ENCODE measurements at regions not wholly inside any gene's neighbourhood (a gene's known extent, or its start where the extent isn't known, plus 50 kb on each side); places are given as distances from the start of the nearest gene placed in this dataset.

DNA sequence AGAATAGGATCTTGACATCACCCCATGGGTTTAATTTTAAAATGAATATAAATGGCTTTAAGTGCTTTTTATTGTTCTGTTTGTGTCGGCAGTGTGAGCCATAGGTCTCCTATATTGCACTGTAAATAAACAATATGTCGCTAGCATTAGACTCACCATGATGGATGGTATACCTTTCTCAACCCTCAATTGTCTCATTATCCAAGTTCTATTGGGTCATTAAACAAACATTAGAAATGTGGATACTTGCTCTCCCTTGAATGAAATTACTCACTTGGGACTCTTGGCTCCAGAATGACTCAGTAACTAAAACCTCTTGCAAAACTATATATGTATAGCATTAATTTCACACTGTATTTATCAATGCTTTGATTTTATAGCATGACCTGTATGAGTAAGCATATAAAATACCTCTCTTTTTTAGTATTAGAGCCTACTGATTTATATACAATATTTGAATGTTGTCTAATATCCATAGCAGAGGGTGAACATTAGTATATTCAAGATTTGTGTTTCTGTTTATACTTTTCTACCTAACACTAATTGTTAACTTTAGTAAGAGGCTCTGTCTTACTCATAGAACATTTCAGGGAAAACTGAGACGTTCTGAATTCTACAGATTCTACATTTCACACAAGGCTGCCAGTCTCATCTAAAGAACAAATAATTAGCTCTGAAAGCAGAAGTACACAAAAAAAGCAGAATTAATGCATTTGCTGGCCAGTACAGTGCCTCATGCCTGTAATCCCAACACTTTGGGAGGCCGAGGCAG lies 303.8 kb upstream of the PRR16 start (continued):
- TF ChIP-seq, protein P1, sequence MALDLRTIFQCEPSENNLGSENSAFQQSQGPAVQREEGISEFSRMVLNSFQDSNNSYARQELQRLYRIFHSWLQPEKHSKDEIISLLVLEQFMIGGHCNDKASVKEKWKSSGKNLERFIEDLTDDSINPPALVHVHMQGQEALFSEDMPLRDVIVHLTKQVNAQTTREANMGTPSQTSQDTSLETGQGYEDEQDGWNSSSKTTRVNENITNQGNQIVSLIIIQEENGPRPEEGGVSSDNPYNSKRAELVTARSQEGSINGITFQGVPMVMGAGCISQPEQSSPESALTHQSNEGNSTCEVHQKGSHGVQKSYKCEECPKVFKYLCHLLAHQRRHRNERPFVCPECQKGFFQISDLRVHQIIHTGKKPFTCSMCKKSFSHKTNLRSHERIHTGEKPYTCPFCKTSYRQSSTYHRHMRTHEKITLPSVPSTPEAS (tag by site-specific recombination; IDR thresholded peaks at IDR 0.05), result no peak
- TF ChIP-seq ZBTB6 (tag by site-specific recombination; IDR thresholded peaks at IDR 0.05), result no peak
- TF ChIP-seq ZNF223 (tag by site-specific recombination; IDR thresholded peaks at IDR 0.05), result no peak
- no peak for TF ChIP-seq ZNF239 (tag by site-specific recombination; IDR thresholded peaks at IDR 0.05)
- peak; percentile 58; the same call in 1 of the 2 replicates for TF ChIP-seq ZNF629 (tag by site-specific recombination; IDR thresholded peaks at IDR 0.05)
- TF ChIP-seq ZNF366 (tag by site-specific recombination; conservative IDR thresholded peaks at IDR 0.05), result peak; percentile 62
- no peak for TF ChIP-seq ZNF211 (tag by site-specific recombination; IDR thresholded peaks at IDR 0.05; ENCODE audit: low read depth)
- no peak for TF ChIP-seq ZNF548 (tag by site-specific recombination; IDR thresholded peaks at IDR 0.05)
- TF ChIP-seq, protein P2, sequence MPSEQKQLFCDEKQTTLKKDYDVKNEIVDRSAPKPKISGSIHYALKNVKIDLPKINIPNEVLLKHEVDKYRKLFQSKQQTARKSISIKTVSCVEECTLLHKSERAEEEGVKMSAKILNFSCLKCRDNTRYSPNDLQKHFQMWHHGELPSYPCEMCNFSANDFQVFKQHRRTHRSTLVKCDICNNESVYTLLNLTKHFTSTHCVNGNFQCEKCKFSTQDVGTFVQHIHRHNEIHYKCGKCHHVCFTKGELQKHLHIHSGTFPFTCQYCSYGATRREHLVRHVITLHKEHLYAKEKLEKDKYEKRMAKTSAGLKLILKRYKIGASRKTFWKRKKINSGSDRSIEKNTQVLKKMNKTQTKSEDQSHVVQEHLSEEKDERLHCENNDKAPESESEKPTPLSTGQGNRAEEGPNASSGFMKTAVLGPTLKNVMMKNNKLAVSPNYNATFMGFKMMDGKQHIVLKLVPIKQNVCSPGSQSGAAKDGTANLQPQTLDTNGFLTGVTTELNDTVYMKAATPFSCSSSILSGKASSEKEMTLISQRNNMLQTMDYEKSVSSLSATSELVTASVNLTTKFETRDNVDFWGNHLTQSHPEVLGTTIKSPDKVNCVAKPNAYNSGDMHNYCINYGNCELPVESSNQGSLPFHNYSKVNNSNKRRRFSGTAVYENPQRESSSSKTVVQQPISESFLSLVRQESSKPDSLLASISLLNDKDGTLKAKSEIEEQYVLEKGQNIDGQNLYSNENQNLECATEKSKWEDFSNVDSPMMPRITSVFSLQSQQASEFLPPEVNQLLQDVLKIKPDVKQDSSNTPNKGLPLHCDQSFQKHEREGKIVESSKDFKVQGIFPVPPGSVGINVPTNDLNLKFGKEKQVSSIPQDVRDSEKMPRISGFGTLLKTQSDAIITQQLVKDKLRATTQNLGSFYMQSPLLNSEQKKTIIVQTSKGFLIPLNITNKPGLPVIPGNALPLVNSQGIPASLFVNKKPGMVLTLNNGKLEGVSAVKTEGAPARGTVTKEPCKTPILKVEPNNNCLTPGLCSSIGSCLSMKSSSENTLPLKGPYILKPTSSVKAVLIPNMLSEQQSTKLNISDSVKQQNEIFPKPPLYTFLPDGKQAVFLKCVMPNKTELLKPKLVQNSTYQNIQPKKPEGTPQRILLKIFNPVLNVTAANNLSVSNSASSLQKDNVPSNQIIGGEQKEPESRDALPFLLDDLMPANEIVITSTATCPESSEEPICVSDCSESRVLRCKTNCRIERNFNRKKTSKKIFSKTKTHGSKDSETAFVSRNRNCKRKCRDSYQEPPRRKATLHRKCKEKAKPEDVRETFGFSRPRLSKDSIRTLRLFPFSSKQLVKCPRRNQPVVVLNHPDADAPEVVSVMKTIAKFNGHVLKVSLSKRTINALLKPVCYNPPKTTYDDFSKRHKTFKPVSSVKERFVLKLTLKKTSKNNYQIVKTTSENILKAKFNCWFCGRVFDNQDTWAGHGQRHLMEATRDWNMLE (tag by site-specific recombination; conservative IDR thresholded peaks at IDR 0.05; ENCODE audit: low read depth), result no peak
- no peak for TF ChIP-seq ZNF510 (tag by site-specific recombination; IDR thresholded peaks at IDR 0.05; ENCODE audit: insufficient replicate concordance)
- TF ChIP-seq, protein P3, sequence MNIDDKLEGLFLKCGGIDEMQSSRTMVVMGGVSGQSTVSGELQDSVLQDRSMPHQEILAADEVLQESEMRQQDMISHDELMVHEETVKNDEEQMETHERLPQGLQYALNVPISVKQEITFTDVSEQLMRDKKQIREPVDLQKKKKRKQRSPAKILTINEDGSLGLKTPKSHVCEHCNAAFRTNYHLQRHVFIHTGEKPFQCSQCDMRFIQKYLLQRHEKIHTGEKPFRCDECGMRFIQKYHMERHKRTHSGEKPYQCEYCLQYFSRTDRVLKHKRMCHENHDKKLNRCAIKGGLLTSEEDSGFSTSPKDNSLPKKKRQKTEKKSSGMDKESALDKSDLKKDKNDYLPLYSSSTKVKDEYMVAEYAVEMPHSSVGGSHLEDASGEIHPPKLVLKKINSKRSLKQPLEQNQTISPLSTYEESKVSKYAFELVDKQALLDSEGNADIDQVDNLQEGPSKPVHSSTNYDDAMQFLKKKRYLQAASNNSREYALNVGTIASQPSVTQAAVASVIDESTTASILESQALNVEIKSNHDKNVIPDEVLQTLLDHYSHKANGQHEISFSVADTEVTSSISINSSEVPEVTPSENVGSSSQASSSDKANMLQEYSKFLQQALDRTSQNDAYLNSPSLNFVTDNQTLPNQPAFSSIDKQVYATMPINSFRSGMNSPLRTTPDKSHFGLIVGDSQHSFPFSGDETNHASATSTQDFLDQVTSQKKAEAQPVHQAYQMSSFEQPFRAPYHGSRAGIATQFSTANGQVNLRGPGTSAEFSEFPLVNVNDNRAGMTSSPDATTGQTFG (tag by site-specific recombination; IDR thresholded peaks at IDR 0.05; ENCODE audit: borderline replicate concordance), result no peak
- TF ChIP-seq ZNF670 (tag by site-specific recombination; IDR thresholded peaks at IDR 0.05; ENCODE audit: low read depth), result no peak
- TF ChIP-seq FEZF1 (tag by site-specific recombination; IDR thresholded peaks at IDR 0.05), result 0 out of 2 replicates have a peak, but pooled peaks have one; percentile 5
- no peak for TF ChIP-seq HOXA7 (CRISPR knock-in tag; IDR thresholded peaks at IDR 0.05; ENCODE audit: borderline replicate concordance)
- no peak for TF ChIP-seq ZNF138 (tag by site-specific recombination; IDR thresholded peaks at IDR 0.05; ENCODE audit: borderline replicate concordance)
- no peak for TF ChIP-seq ZNF707 (tag by site-specific recombination; IDR thresholded peaks at IDR 0.05)
- TF ChIP-seq ZNF175 (tag by site-specific recombination; IDR thresholded peaks at IDR 0.05), result no peak
- no peak for TF ChIP-seq ZNF16 (tag by site-specific recombination; IDR thresholded peaks at IDR 0.05; ENCODE audit: low read depth)

Measured in HEK293 (cell line).